SK-MEL-5 (cell line): ENCODE measurements at regions not wholly inside any gene's neighbourhood (a gene's known extent, or its start where the extent isn't known, plus 50 kb on each side); places are given as distances from the start of the nearest gene placed in this dataset.

Experiments
- DNase-seq: peaks from one replicate; pipeline ENCODE4 v3.0.0-alpha.2; 2016; ENCODE audit warnings: low read depth, low spot score
- in situ Hi-C: cut with HindIII; loops from 2 replicates; pipeline ENCODE4 v1.10.0; 2016; ENCODE audit warnings: low sequenced_read_pairs, high pct_unique_total_duplicates, low pct_unique_long_range_greater_than_20kb

- no peak for DNase-seq
- in situ Hi-C loops: no loop called here
These were observed 53.9 kb upstream of the SLC6A11 start for GRCh38 chr3:10762116-10762515.

- in situ Hi-C loops: no loop called here
- DNase-seq: no peak
These were observed 53.3 kb upstream of the SLC6A11 start for GRCh38 chr3:10762611-10763247.

GRCh38 chr3:10763248-10763620 is 52.8 kb upstream of the SLC6A11 start:
- no peak for DNase-seq
- in situ Hi-C loops: no loop called here

GRCh38 chr3:10763817-10764258 is 52.2 kb upstream of the SLC6A11 start:
- in situ Hi-C loops: no loop called here

GRCh38 chr3:10764259-10765051 is 51.6 kb upstream of the SLC6A11 start:
- no peak for DNase-seq
- in situ Hi-C loops: no loop called here

More at GRCh38 chr3:10763817-10764258, 52.2 kb upstream of the SLC6A11 start:
- DNase-seq: no peak

GRCh38 chr3:10766049-10766705 is 49.9 kb upstream of the SLC6A11 start:
- in situ Hi-C loops: no loop called here
- no peak for DNase-seq
